ENCODE measurements at regions not wholly inside any gene's neighbourhood (a gene's known extent, or its start where the extent isn't known, plus 50 kb on each side); places are given as distances from the start of the nearest gene placed in this dataset.
"Not testable (repeated sequence)": the region's sequence is repeated elsewhere in the genome, so short reads cannot be mapped to it uniquely, and the experiment has no call there.

DNA sequence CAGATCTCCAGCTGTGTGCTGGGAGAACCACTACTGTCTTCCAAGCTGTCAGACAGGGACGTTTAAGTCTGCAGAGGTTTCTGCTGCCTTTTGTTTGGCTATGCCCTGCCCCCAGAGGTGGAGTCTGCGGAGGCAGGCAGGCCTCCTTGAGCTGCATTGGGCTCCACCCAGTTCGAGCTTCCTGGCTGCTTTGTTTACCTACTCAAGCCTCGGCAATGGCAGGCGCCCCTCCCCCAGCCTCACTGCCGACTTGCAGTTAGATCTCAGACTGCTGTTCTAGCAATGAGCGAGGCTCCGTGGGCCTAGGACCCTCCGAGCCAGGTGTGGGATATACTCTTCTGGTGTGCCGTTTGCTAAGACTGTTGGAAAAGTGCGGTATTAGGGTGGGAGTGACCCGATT, 206.8 kb upstream of the FBXO33 start:
- intact Hi-C loops (cut with micrococcal nuclease; ENCODE audit: unreplicated experiment); H3K27me3 ChIP-seq (ENCODE audit: control insufficient read depth in 1 of 2, insufficient read depth in 2 of 2, low read length in 2 of 2); in situ Hi-C loops (cut with HindIII; ENCODE audit: extremely low pct_ligation_motif_present, low pct_unique_long_range_greater_than_20kb); FAIRE-seq; H3K9me3 ChIP-seq (ENCODE audit: low read length); H3K4me1 ChIP-seq (ENCODE audit: insufficient read depth, low read length); ATAC-seq; H4K20me1 ChIP-seq (ENCODE audit: insufficient read depth, low read length); BruUV-seq (replicated peaks); H3K79me2 ChIP-seq (ENCODE audit: insufficient read depth, low read length); H3K9ac ChIP-seq (ENCODE audit: insufficient read depth, low read depth, low read length); H2AFZ ChIP-seq (ENCODE audit: low read length); H3K27ac ChIP-seq (ENCODE audit: extremely low read length, insufficient read depth, low read length); H3K36me3 ChIP-seq (replicated peaks in 1 of 2; ENCODE audit: control insufficient read depth in 1 of 2, insufficient read depth in 2 of 2, low read length in 2 of 2); POLR2A ChIA-PET; DNase-seq (ENCODE audit: low spot score); CTCF ChIA-PET (ENCODE audit: low intra/inter-chr PET ratio, low total read pairs): not testable (repeated sequence)
- peak overlapping the region; percentile 38; the same call in 1 of the 2 replicates for H3K4me2 ChIP-seq (ENCODE audit: low read depth, low read length)
- WGBS (ENCODE audit: low lambda C conversion rate): 3% methylated on average over 12 of the region's 12 CpGs
- TF ChIP-seq ZNF281 (CRISPR knock-in tag; IDR thresholded peaks at IDR 0.05; ENCODE audit: borderline replicate concordance) (peak; percentile 91), TBX2 (CRISPR knock-in tag; IDR thresholded peaks at IDR 0.05; ENCODE audit: borderline replicate concordance) (0 out of 2 replicates have a peak, but pooled peaks have one; percentile 26), GABPB1 (CRISPR knock-in tag; IDR thresholded peaks at IDR 0.05) (0 out of 2 replicates have a peak, but pooled peaks have one; percentile 18), HDAC1 (CRISPR knock-in tag; IDR thresholded peaks at IDR 0.05) (0 out of 2 replicates have a peak, but pooled peaks have one; percentile 22), ZNF770 (CRISPR knock-in tag; IDR thresholded peaks at IDR 0.05) (0 out of 2 replicates have a peak, but pooled peaks have one; percentile 39), ZNF766 (CRISPR knock-in tag; IDR thresholded peaks at IDR 0.05; ENCODE audit: borderline replicate concordance) (peak; percentile 86), HOXA3 (CRISPR knock-in tag; IDR thresholded peaks at IDR 0.05) (0 out of 2 replicates have a peak, but pooled peaks have one; percentile 23), FOXA3 (CRISPR knock-in tag; IDR thresholded peaks at IDR 0.05) (peak; percentile 40; the same call in 1 of the 2 replicates), ZNF687 (CRISPR knock-in tag; IDR thresholded peaks at IDR 0.05) (peak; percentile 17; the same call in 1 of the 2 replicates)
- peak overlapping the region in 2 of 3 experiments; percentile 17 to 18; a peak in 2 of 6 replicates for H3K4me3 ChIP-seq (replicated peaks in 1 of 3; ENCODE audit: insufficient read depth in 1 of 3, low read depth in 2 of 3, low read length in 3 of 3)

Measured in HepG2 (cell line).